NCI-H69 (cell line): ENCODE measurements at regions not wholly inside any gene's neighbourhood (a gene's known extent, or its start where the extent isn't known, plus 50 kb on each side); places are given as distances from the start of the nearest gene placed in this dataset.
"Not testable (repeated sequence)": the region's sequence is repeated elsewhere in the genome, so short reads cannot be mapped to it uniquely, and the experiment has no call there.

Source experiments
- DNase-seq: peaks from one replicate; lab custom pipeline; 2025; lab: John Stamatoyannopoulos, UW

- DNase-seq = no peak
Observed at GRCh38 chr2:215862351-215862771, 151.0 kb downstream of the MREG start.

GRCh38 chr2:215861607-215862350 is 151.6 kb downstream of the MREG start:
- no peak for DNase-seq

- DNase-seq = no peak
Observed at GRCh38 chr2:215856080-215856479, 157.3 kb downstream of the MREG start.

GRCh38 chr2:215855308-215855707 is 158.0 kb downstream of the MREG start:
- not testable (repeated sequence) for DNase-seq

GRCh38 chr2:215854008-215854407 is 159.3 kb downstream of the MREG start:
- no peak for DNase-seq

- DNase-seq = peak; percentile 52
Observed at GRCh38 chr2:215851696-215852095, 161.7 kb downstream of the MREG start.

GRCh38 chr2:215851082-215851481 is 162.3 kb downstream of the MREG start:
- no peak for DNase-seq

GRCh38 chr2:215850380-215850779 is 163.0 kb downstream of the MREG start:
- no peak for DNase-seq

GRCh38 chr2:215849771-215850170 is 163.6 kb downstream of the MREG start:
- no peak for DNase-seq

GRCh38 chr2:215848698-215849097 is 164.7 kb downstream of the MREG start:
- no peak for DNase-seq

- no peak for DNase-seq
Observed at GRCh38 chr2:215848146-215848545, 165.2 kb downstream of the MREG start.

- no peak for DNase-seq
Observed at GRCh38 chr2:215847718-215848117, 165.6 kb downstream of the MREG start.

GRCh38 chr2:215847056-215847455 is 166.3 kb downstream of the MREG start:
- DNase-seq = no peak

- DNase-seq = no peak
Observed at GRCh38 chr2:215845839-215846586, 167.3 kb downstream of the MREG start.

GRCh38 chr2:215843579-215843978 is 169.8 kb downstream of the MREG start:
- no peak for DNase-seq

- no peak for DNase-seq
Observed at GRCh38 chr2:215841175-215841816, 172.1 kb downstream of the MREG start.

GRCh38 chr2:215839816-215840215 is 173.5 kb downstream of the MREG start:
- DNase-seq = no peak

GRCh38 chr2:215839309-215839708 is 174.0 kb downstream of the MREG start:
- no peak for DNase-seq

GRCh38 chr2:215836881-215837280 is 176.5 kb downstream of the MREG start:
- no peak for DNase-seq

- no peak for DNase-seq
Observed at GRCh38 chr2:215835657-215836056, 177.7 kb downstream of the MREG start.

- DNase-seq = no peak
Observed at GRCh38 chr2:215835231-215835630, 178.1 kb downstream of the MREG start.

GRCh38 chr2:215833531-215834162 is 179.7 kb downstream of the MREG start:
- peak; percentile 51 for DNase-seq
